ENCODE measurements at regions not wholly inside any gene's neighbourhood (a gene's known extent, or its start where the extent isn't known, plus 50 kb on each side); places are given as distances from the start of the nearest gene placed in this dataset.

DNA sequence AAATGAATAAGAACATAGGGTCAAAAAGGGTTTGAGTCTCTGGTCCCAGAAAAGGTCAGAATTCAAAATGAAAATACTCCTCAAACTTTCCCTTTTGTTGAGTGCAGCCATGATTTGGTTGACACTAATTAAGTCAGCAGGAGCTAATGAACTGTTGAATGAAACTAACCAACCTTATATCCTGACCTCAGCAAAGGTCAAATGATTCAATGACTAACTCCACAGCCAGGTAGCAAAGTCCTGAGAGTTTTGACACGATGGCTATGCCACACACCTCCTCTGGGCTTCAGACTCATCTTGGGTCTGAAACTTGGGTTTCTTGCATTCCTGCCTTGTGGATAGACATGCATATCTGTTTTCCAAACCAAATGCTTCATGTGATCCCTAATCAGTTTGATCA is 172.3 kb downstream of the INO80D start:
- no peak for DNase-seq (ENCODE audit: low spot score)
- H3K27ac ChIP-seq, result no peak overlapping the region
- H3K27me3 ChIP-seq, result no peaks in the 10 kb centered on the region
- TF ChIP-seq, protein P1, sequence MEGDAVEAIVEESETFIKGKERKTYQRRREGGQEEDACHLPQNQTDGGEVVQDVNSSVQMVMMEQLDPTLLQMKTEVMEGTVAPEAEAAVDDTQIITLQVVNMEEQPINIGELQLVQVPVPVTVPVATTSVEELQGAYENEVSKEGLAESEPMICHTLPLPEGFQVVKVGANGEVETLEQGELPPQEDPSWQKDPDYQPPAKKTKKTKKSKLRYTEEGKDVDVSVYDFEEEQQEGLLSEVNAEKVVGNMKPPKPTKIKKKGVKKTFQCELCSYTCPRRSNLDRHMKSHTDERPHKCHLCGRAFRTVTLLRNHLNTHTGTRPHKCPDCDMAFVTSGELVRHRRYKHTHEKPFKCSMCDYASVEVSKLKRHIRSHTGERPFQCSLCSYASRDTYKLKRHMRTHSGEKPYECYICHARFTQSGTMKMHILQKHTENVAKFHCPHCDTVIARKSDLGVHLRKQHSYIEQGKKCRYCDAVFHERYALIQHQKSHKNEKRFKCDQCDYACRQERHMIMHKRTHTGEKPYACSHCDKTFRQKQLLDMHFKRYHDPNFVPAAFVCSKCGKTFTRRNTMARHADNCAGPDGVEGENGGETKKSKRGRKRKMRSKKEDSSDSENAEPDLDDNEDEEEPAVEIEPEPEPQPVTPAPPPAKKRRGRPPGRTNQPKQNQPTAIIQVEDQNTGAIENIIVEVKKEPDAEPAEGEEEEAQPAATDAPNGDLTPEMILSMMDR (IDR thresholded peaks at IDR 0.05), result no peak
- H3K36me3 ChIP-seq, result no peaks in the 10 kb centered on the region
- H3K9me3 ChIP-seq, result no peaks in the 10 kb centered on the region
- no peaks in the 10 kb centered on the region for H3K4me1 ChIP-seq
- H3K4me3 ChIP-seq, result no peak overlapping the region

DNA sequence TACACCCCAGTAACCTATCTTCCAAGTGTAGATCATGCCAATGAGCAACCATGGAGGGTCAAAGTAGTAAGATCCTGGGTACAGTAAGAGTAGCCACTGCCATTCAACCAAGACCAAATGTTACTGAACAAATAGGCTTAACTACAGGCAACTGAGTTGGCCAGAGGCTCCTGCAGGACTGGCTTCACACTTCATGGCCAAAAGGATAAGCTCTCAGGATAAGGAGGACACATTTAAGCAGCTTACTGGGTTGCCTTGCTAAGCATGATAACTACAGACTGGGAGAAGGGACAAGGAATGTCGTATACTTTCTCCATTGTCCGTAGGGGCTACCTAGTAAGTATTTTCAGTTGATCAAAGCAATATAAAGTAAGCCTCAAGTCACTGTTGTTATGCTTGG is 174.7 kb downstream of the INO80D start:
- Histone ChIP-seq H3K36me3 (no peaks in the 10 kb centered on the region), H3K4me3 (no peak overlapping the region), H3K27me3 (no peaks in the 10 kb centered on the region), H3K9me3 (no peaks in the 10 kb centered on the region), H3K27ac (no peak overlapping the region), H3K4me1 (no peaks in the 10 kb centered on the region)
- DNase-seq (ENCODE audit: low spot score), result no peak
- TF ChIP-seq, protein P1 (IDR thresholded peaks at IDR 0.05), result no peak

DNA sequence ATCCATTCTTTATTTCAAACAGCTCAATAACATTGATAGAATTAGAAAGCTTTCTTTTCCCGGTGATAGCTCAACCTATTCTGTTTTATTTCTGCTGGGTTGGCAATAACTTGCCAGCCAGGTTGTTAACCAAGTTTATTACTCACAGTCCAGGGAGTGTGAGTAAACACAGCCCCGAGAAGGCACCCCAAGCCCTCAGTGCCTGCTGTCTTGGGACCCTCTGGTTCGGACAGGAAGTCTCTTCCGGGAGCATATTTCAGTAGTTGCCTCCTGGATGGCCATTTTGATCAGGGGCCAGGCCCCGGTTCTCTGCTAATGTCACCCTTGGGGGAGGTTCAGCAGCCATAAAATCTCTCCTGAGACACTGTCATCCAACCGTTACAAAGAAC is 176.8 kb downstream of the INO80D start:
- TF ChIP-seq, protein P1 (IDR thresholded peaks at IDR 0.05), result no peak
- H3K9me3 ChIP-seq, result no peaks in the 10 kb centered on the region
- H3K4me1 ChIP-seq, result no peaks in the 10 kb centered on the region

DNA sequence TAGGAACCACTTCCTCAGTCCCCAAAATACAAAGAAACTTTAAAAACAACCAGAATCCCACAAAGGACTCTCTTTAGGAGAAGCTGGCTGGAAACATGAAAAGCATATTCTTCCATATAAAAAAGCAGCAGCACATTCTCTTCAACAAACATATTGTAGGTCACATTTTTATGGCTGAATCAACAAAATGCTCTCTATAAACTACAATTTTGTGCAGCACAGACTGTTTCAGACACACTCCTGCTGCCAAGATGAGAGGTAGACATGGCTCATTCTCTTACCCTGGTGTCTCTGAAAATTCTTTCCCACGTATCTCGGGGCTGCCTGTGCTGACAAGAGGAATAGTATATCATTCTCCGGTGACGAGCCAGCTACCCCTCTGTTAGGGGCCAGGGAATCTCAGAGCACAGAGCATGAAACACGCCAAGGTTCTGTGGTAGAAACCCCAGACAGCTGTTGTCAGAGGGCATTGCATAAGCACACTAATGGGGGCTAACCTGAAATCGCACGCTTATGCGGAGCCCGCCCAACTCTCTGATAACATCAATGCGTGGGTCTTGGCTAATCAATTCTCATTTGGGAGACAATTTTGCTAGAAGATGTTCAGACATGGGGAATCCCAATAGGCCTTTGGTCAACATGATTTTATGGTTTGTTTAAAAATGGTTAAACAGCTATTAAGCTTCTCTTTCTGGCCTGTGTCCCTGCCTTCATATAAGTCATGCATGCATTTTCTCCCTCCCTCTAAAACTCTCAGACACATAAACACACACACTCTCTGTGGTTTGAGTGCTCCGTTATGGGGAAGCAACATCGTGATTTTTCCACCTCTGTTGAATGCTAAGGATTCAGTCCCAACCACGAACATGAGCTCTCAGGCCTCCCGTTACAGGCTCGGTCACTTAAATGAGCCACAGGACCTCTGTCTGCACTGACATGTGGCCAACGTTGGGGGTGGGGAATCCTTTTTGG is 177.5 kb downstream of the INO80D start:
- H3K27ac ChIP-seq, result no peak overlapping the region

More for the DNA sequence above, 176.8 kb downstream of the INO80D start:
- no peak overlapping the region for H3K4me3 ChIP-seq
- H3K27me3 ChIP-seq, result no peaks in the 10 kb centered on the region
- DNase-seq (ENCODE audit: low spot score), result no peak
- no peak overlapping the region for H3K27ac ChIP-seq
- H3K36me3 ChIP-seq, result no peaks in the 10 kb centered on the region

DNA sequence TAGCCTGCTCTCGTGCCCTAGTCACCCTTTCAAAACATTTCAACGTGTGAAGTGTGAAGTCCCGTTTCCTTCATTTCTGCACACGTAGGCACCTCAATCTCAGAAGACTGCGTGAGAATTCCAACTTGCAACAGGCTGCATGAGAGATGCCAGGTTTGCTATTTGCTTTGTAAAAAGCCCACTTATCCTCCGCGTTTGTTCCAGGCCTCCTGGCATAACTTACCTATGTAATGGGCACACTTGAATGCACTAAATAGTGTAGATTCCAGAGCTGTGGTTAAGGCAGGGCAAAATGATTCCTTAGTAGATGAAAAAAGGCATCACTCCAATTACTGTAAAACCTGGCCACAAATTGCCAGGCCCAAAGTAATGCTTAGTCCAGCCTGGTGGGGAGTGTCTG is 179.6 kb downstream of the INO80D start:
- no peak for DNase-seq (ENCODE audit: low spot score)
- Histone ChIP-seq H3K27ac (no peak overlapping the region), H3K4me3 (no peak overlapping the region), H3K27me3 (no peaks in the 10 kb centered on the region), H3K9me3 (no peaks in the 10 kb centered on the region), H3K4me1 (no peaks in the 10 kb centered on the region), H3K36me3 (no peaks in the 10 kb centered on the region)
- TF ChIP-seq, protein P1 (IDR thresholded peaks at IDR 0.05), result no peak

More for the DNA sequence above, 177.5 kb downstream of the INO80D start:
- Histone ChIP-seq H3K36me3 (no peaks in the 10 kb centered on the region), H3K4me1 (no peaks in the 10 kb centered on the region), H3K4me3 (no peak overlapping the region), H3K27me3 (no peaks in the 10 kb centered on the region), H3K9me3 (no peaks in the 10 kb centered on the region)
- DNase-seq (ENCODE audit: low spot score), result no peak
- TF ChIP-seq, protein P1 (IDR thresholded peaks at IDR 0.05), result no peak

Measured in right atrium auricular region (tissue), 2 donors.